ENCODE measurements at regions not wholly inside any gene's neighbourhood (a gene's known extent, or its start where the extent isn't known, plus 50 kb on each side); places are given as distances from the start of the nearest gene placed in this dataset.

DNA sequence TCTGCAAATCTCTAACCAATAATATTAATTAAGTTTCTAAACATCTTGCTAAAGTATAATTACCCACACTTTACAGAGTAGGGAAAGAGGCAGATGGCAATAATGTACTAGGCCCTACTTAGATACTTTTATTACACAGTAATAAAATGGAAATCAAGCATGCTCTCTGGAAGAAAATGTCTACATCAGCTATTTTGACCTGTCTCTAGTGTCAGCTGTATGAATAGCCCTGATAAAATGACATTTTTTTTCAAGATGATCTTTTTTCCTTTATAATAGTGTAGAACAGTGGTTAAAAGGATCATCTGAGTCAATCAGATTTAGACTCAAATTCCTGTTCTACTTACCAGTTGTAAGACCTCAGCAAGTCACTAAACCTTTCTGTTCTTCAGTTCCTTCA, 397.3 kb downstream of the GRB14 start (continued):
- no peak for TF ChIP-seq EP300 (IDR thresholded peaks at IDR 0.05; ENCODE audit: borderline replicate concordance in 1 of 2, low read depth in 1 of 2, low read length in 1 of 2)
- TF ChIP-seq, protein P1, sequence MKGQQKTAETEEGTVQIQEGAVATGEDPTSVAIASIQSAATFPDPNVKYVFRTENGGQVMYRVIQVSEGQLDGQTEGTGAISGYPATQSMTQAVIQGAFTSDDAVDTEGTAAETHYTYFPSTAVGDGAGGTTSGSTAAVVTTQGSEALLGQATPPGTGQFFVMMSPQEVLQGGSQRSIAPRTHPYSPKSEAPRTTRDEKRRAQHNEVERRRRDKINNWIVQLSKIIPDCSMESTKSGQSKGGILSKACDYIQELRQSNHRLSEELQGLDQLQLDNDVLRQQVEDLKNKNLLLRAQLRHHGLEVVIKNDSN (IDR thresholded peaks at IDR 0.05; ENCODE audit: borderline replicate concordance, low read depth), result no peak
- TF ChIP-seq JUND (IDR thresholded peaks at IDR 0.05), result no peak

DNA sequence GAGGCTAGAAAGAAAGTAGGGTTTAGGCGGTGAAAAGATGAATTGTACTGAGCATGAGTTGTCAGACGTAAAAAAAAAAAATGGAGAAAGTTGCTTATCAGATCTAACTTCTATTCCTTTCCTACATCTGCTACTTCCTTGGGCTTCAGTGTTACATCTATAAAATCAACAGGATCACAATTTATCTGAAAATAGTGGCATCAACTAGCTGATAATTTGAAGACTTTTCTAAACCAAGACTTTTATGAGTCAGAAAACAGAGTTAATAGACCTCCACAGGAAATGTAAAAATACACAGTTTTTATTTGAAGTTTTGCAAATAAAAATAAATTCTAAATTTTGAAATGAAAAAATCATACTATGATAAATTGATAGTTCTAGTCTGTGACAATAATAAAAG, 399.8 kb downstream of the GRB14 start:
- H4K20me1 ChIP-seq (ENCODE audit: insufficient read depth), result no peaks in the 10 kb centered on the region
- H3F3A ChIP-seq (replicated peaks; ENCODE audit: insufficient read depth), result no peaks in the 10 kb centered on the region
- CTCF ChIA-PET, result interaction anchor here (0.6 to 0.7 kb wide), 2 partner anchors 24 to 36 kb away, joined by 3 read pairs; no protein-coding TSS in a partner anchor

DNA sequence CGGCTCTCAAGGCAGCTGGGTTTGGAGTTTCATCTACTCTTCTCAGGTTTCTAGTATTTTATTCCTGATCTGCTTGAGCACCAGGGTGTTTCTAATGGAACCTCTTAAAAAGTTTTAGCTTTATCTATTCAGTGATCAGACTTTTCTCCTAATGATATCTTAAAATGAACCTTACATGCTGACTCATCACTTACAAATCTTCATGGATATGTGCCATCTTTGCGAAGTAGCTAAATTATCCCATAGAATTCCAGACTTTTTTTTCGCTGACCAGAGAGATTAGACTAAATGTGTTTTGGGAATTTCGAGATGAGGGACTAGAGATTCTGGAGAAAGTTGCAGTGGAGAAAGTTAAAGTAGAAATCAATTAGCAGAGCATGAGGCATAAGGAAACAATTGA, 401.0 kb downstream of the GRB14 start:
- no peaks in the 10 kb centered on the region for H3K36me3 ChIP-seq (replicated peaks in 1 of 2; ENCODE audit: control insufficient read depth in 1 of 2, insufficient read depth in 2 of 2, low read length in 1 of 2)
- no peak overlapping the region for H2AFZ ChIP-seq (ENCODE audit: low read depth)
- no peak overlapping the region for H3K4me3 ChIP-seq (ENCODE audit: low read depth in 2 of 2, low read length in 1 of 2)
- no peak for TF ChIP-seq GATA2 (CRISPR knock-in tag; IDR thresholded peaks at IDR 0.05)
- no peak for TF ChIP-seq RXRA (IDR thresholded peaks at IDR 0.05; ENCODE audit: borderline replicate concordance, low read depth)
- TF ChIP-seq, protein P2, sequence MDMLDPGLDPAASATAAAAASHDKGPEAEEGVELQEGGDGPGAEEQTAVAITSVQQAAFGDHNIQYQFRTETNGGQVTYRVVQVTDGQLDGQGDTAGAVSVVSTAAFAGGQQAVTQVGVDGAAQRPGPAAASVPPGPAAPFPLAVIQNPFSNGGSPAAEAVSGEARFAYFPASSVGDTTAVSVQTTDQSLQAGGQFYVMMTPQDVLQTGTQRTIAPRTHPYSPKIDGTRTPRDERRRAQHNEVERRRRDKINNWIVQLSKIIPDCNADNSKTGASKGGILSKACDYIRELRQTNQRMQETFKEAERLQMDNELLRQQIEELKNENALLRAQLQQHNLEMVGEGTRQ (IDR thresholded peaks at IDR 0.05; ENCODE audit: borderline replicate concordance, low read depth, low read length), result no peak
- TF ChIP-seq POLR2AphosphoS5 (IDR thresholded peaks at IDR 0.05; ENCODE audit: low read depth, low read length), result no peak
- H4K20me1 ChIP-seq (ENCODE audit: insufficient read depth), result no peaks in the 10 kb centered on the region
- H3K9me2 ChIP-seq, result no peaks in the 10 kb centered on the region
- no peaks in the 10 kb centered on the region for H3F3A ChIP-seq (replicated peaks; ENCODE audit: insufficient read depth)
- ChIA-PET CTCF (interaction anchor here (1.4 kb wide), 1 partner anchor 11 kb away, joined by 4 read pairs; no protein-coding TSS in a partner anchor), POLR2A (no interaction called here)
- H3K9ac ChIP-seq, result no peak overlapping the region
- no peaks in the 10 kb centered on the region for H3K9me3 ChIP-seq
- DNase-seq, result no peak
- H3K4me2 ChIP-seq, result no peak overlapping the region
- no peaks in the 10 kb centered on the region for H3K4me1 ChIP-seq (ENCODE audit: control insufficient read depth in 1 of 2, insufficient read depth in 2 of 2, low read depth in 1 of 2, low read length in 1 of 2)
- 45% methylated on average over 4 of the region's 4 CpGs for WGBS (ENCODE audit: low lambda C conversion rate)
- no peaks in the 10 kb centered on the region for H3K27me3 ChIP-seq (ENCODE audit: insufficient read depth)
- H3K79me2 ChIP-seq (ENCODE audit: insufficient read depth), result no peaks in the 10 kb centered on the region
- no peak overlapping the region for H3K27ac ChIP-seq (ENCODE audit: low read depth in 2 of 2, low read length in 1 of 2)

More for the DNA sequence above, 399.8 kb downstream of the GRB14 start:
- Histone ChIP-seq H3K36me3 (replicated peaks in 1 of 2; ENCODE audit: control insufficient read depth in 1 of 2, insufficient read depth in 2 of 2, low read length in 1 of 2) (no peaks in the 10 kb centered on the region), H3K79me2 (ENCODE audit: insufficient read depth) (no peaks in the 10 kb centered on the region), H3K4me2 (no peak overlapping the region), H3K4me3 (ENCODE audit: low read depth in 2 of 2, low read length in 1 of 2) (no peak overlapping the region), H2AFZ (ENCODE audit: low read depth) (no peak overlapping the region), H3K9me3 (no peaks in the 10 kb centered on the region), H3K27me3 (ENCODE audit: insufficient read depth) (no peaks in the 10 kb centered on the region), H3K9me2 (no peaks in the 10 kb centered on the region), H3K4me1 (ENCODE audit: control insufficient read depth in 1 of 2, insufficient read depth in 2 of 2, low read depth in 1 of 2, low read length in 1 of 2) (no peaks in the 10 kb centered on the region), H3K27ac (ENCODE audit: low read depth in 2 of 2, low read length in 1 of 2) (no peak overlapping the region), H3K9ac (no peak overlapping the region)
- POLR2A ChIA-PET, result no interaction called here
- TF ChIP-seq, protein P3, sequence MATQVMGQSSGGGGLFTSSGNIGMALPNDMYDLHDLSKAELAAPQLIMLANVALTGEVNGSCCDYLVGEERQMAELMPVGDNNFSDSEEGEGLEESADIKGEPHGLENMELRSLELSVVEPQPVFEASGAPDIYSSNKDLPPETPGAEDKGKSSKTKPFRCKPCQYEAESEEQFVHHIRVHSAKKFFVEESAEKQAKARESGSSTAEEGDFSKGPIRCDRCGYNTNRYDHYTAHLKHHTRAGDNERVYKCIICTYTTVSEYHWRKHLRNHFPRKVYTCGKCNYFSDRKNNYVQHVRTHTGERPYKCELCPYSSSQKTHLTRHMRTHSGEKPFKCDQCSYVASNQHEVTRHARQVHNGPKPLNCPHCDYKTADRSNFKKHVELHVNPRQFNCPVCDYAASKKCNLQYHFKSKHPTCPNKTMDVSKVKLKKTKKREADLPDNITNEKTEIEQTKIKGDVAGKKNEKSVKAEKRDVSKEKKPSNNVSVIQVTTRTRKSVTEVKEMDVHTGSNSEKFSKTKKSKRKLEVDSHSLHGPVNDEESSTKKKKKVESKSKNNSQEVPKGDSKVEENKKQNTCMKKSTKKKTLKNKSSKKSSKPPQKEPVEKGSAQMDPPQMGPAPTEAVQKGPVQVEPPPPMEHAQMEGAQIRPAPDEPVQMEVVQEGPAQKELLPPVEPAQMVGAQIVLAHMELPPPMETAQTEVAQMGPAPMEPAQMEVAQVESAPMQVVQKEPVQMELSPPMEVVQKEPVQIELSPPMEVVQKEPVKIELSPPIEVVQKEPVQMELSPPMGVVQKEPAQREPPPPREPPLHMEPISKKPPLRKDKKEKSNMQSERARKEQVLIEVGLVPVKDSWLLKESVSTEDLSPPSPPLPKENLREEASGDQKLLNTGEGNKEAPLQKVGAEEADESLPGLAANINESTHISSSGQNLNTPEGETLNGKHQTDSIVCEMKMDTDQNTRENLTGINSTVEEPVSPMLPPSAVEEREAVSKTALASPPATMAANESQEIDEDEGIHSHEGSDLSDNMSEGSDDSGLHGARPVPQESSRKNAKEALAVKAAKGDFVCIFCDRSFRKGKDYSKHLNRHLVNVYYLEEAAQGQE (IDR thresholded peaks at IDR 0.05; ENCODE audit: low read depth, low read length), result no peak
- TF ChIP-seq RCOR1 (IDR thresholded peaks at IDR 0.05; ENCODE audit: low read length) (no peak), CHD2 (IDR thresholded peaks at IDR 0.05; ENCODE audit: low read length, partially characterized antibody) (no peak)
- 86% methylated on average over 2 of the region's 2 CpGs for WGBS (ENCODE audit: low lambda C conversion rate)
- no peak for DNase-seq

Measured in SK-N-SH (cell line).